Heart left ventricle (tissue), 16 donors: ENCODE measurements at regions not wholly inside any gene's neighbourhood (a gene's known extent, or its start where the extent isn't known, plus 50 kb on each side); places are given as distances from the start of the nearest gene placed in this dataset.

Experiments
- ATAC-seq, 4 donors: fragments of 200-7000 bp; cut with Tn5 transposase; one replicate each; pipeline ENCODE4 v1.9.1; 2020 to 2022; ENCODE audit warnings: moderate library complexity in 4 of 4, mild to moderate bottlenecking in 3 of 4, moderate number of reproducible peaks in 1 of 4
- DNase-seq, 5 donors: peaks; one replicate each; pipeline ENCODE4 v3.0.0-alpha.2; 2020
- H3K27ac ChIP-seq, 12 donors: fragments of 200-600 bp; sonication (generic) in 4 of 12; one replicate each; pipeline versions ENCODE4 v1.5.0 to v1.8.0; 2016 to 2022; ENCODE audit warnings: mild to moderate bottlenecking in 2 of 12
- H3K27me3 ChIP-seq, 9 donors: fragments of 200-600 bp; sonication (generic) in 2 of 9; one replicate each; pipeline versions ENCODE4 v1.5.1 to v1.8.0; 2016 to 2022; ENCODE audit warnings: mild to moderate bottlenecking in 3 of 9
- H3K36me3 ChIP-seq, 9 donors: fragments of 200-600 bp; sonication (generic) in 2 of 9; one replicate each; pipeline versions ENCODE4 v1.5.0 to v1.8.0; 2018 to 2022; ENCODE audit warnings: mild to moderate bottlenecking in 2 of 9
- H3K4me1 ChIP-seq, 12 donors: fragments of 200-600 bp; sonication (generic) in 4 of 12; one replicate each; pipeline versions ENCODE4 v1.5.0 to v1.8.0; 2016 to 2022; ENCODE audit warnings: mild to moderate bottlenecking in 3 of 12
- H3K4me3 ChIP-seq, 12 donors: fragments of 200-600 bp; sonication (generic) in 4 of 12; one replicate each; pipeline versions ENCODE4 v1.5.0 to v1.8.0; 2017 to 2022; ENCODE audit warnings: mild to moderate bottlenecking in 9 of 12, moderate library complexity in 4 of 12
- H3K9me3 ChIP-seq, 12 donors: fragments of 200-600 bp; sonication (generic) in 4 of 12; one replicate each; pipeline versions ENCODE4 v1.5.0 to v1.8.0; 2016 to 2022; ENCODE audit warnings: mild to moderate bottlenecking in 1 of 12
- POLR2A ChIP-seq, 2 donors: fragments of 450-650 bp; IDR thresholded peaks; one replicate each; pipeline ENCODE4 v1.6.1; 2017; ENCODE audit warnings: antibody characterized with exemption in 2 of 2, mild to moderate bottlenecking in 2 of 2, moderate library complexity in 2 of 2
- WGBS, 4 donors: extraction: QIAGEN DNeasy Blood & Tissue Kit in 2 of 4; methylation state at CpG; one replicate each; pipeline versions ENCODE4 v1.1.5 to v1.1.7; 2013 to 2018; 5-methylcytosine and 5-hydroxymethylcytosine counted together
- intact Hi-C, 10 donors: fragments of 100-400 bp; cut with DNase I; formaldehyde crosslinking; loops; one replicate each; pipeline versions ENCODE4 v1.11.1 to v1.14.2; 2022
- TF ChIP-seq, protein P1 (sequence below), 12 donors: fragments of 200-600 bp; sonication (generic) in 4 of 12; IDR thresholded peaks; one replicate each; pipeline versions ENCODE4 v1.5.0 to v1.8.0; 2018 to 2022; ENCODE audit warnings: antibody characterized with exemption in 12 of 12, mild to moderate bottlenecking in 5 of 12
- donor health status: ischemic (EF 13 %, LVEDD 7.1; RV severe dilation, severe dysfunction).
- donor health status: healthy with polysubstance abuse.
- donor health status: DM: no; HTN: yes; CAD: no.
- donor health status: DM: no; HTN: no; CAD: no.
- donor health status: ischemic (EF 25% LVEDD 6.9; RV normal size, moderate dysfunction).
- donor health status: ischemic (EF 25% LVEDD 5.7; RV mildly dilated, moderate dysfunction).
- donor health status: healthy.
- donor health status: DM: yes; HTN: yes; CAD: no.
- donor health status: ischemic (EF 35%, LVEDD 5.7; RV mildly dilated, moderate dysfunction).
- donor health status: nonischemic (EF 11% LVEDD 7.7; RV severe dilation, severe dysfunction).
- donor health status: DM: yes; HTN: yes; CAD: no.
- donor health status: PGD.
- donor health status: ischemic (EF 29% LVEDD 5.4; RV normal size, mild dysfunction).
- donor health status: nonischemic (EF 23%, LVEDD 6.1; RV moderate dilation, normal function).

GRCh38 chr2:209331291-209331844 is 92.5 kb upstream of the MAP2 start:
- WGBS, 4 donors = 19 to 28% (median 27%) methylated on average over 1 of the region's 1 CpG

GRCh38 chr2:209334188-209335017 is 89.4 kb upstream of the MAP2 start:
- no peaks in the 10 kb centered on the region for H3K36me3 ChIP-seq
- H3K4me1 ChIP-seq = peaks cover 0 to 6% (median 0%) of the 10 kb centered on the region in 12 donors
- no peak overlapping the region for H3K4me3 ChIP-seq
- no peaks in the 10 kb centered on the region for H3K27me3 ChIP-seq
- H3K27ac ChIP-seq = no peak overlapping the region
- intact Hi-C loops = loop anchor here (1.0 to 10.0 kb wide), 20 partner anchors 86 to 863 kb away; partner anchors contain the start of gene MAP2 (in 4 of the 10)
- DNase-seq = peak; percentile 27 to 60 (median 46)
- WGBS, 4 donors = 8 to 10% (median 8%) methylated on average over 7 of the region's 7 CpGs
- TF ChIP-seq, protein P1, sequence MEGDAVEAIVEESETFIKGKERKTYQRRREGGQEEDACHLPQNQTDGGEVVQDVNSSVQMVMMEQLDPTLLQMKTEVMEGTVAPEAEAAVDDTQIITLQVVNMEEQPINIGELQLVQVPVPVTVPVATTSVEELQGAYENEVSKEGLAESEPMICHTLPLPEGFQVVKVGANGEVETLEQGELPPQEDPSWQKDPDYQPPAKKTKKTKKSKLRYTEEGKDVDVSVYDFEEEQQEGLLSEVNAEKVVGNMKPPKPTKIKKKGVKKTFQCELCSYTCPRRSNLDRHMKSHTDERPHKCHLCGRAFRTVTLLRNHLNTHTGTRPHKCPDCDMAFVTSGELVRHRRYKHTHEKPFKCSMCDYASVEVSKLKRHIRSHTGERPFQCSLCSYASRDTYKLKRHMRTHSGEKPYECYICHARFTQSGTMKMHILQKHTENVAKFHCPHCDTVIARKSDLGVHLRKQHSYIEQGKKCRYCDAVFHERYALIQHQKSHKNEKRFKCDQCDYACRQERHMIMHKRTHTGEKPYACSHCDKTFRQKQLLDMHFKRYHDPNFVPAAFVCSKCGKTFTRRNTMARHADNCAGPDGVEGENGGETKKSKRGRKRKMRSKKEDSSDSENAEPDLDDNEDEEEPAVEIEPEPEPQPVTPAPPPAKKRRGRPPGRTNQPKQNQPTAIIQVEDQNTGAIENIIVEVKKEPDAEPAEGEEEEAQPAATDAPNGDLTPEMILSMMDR (IDR thresholded peaks at IDR 0.05) = peak; percentile 82 to 98 (median 94)
- no peak for TF ChIP-seq POLR2A (IDR thresholded peaks at IDR 0.05)
- peak in 3 of 4 donors; percentile 50 to 52 (median 51) for ATAC-seq
- no peaks in the 10 kb centered on the region for H3K9me3 ChIP-seq

More at GRCh38 chr2:209331291-209331844, 92.5 kb upstream of the MAP2 start:
- no peaks in the 10 kb centered on the region for H3K36me3 ChIP-seq
- TF ChIP-seq, protein P1 (IDR thresholded peaks at IDR 0.05) = peak in 8 of 12 donors; percentile 1 to 41 (median 24)
- TF ChIP-seq POLR2A (IDR thresholded peaks at IDR 0.05) = no peak
- no peaks in the 10 kb centered on the region for H3K27me3 ChIP-seq
- no peak overlapping the region for H3K27ac ChIP-seq
- H3K4me3 ChIP-seq = no peak overlapping the region
- H3K9me3 ChIP-seq = no peaks in the 10 kb centered on the region
- H3K4me1 ChIP-seq = peaks cover 0 to 6% (median 0%) of the 10 kb centered on the region in 12 donors
- DNase-seq (no peak), ATAC-seq (no peak)
- intact Hi-C loops = loop anchor here in 8 of 10 donors (5.0 to 10.0 kb wide), 9 partner anchors 226 to 866 kb away; no protein-coding TSS in a partner anchor

- ATAC-seq = no peak
- peaks cover 0 to 8% (median 0%) of the 10 kb centered on the region in 9 donors for H3K27me3 ChIP-seq
- no peaks in the 10 kb centered on the region for H3K4me1 ChIP-seq
- no peak for TF ChIP-seq POLR2A (IDR thresholded peaks at IDR 0.05)
- TF ChIP-seq, protein P1 (IDR thresholded peaks at IDR 0.05) = no peak
- no peaks in the 10 kb centered on the region for H3K9me3 ChIP-seq
- H3K4me3 ChIP-seq = no peak overlapping the region
- no peak for DNase-seq
- intact Hi-C loops = loop anchor here in 1 of 10 donors (2.0 kb wide), 1 partner anchor 72 kb away; no protein-coding TSS in a partner anchor
- no peaks in the 10 kb centered on the region for H3K36me3 ChIP-seq
- H3K27ac ChIP-seq = no peak overlapping the region
- 44 to 61% (median 45%) methylated on average over 2 of the region's 2 CpGs for WGBS, 4 donors
These were observed 83.3 kb upstream of the MAP2 start for GRCh38 chr2:209340522-209340921.

DNA sequence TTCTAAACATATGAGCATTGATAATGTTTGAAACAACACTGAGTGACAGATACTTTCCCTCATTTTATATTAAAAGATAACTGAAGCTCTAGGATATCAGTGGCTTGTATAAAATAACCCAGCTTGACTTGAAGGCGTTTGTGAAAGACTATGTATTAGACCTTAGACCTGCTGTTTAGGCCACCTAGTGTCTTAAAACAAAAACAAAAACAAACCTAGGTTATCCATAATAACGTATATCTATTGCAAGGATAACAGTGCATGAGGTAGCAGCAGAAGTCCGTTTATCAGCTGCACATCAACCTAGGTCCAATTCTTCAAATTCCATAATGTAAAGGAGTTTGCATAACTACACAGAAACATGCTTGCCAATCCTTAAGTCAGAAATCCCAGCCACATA is 79.5 kb upstream of the MAP2 start:
- no peak for TF ChIP-seq POLR2A (IDR thresholded peaks at IDR 0.05)
- TF ChIP-seq, protein P1 (IDR thresholded peaks at IDR 0.05) = no peak
- Histone ChIP-seq H3K4me1 (no peaks in the 10 kb centered on the region), H3K9me3 (no peaks in the 10 kb centered on the region), H3K27me3 (peaks cover 0 to 8% (median 0%) of the 10 kb centered on the region in 9 donors), H3K4me3 (no peak overlapping the region), H3K36me3 (no peaks in the 10 kb centered on the region), H3K27ac (no peak overlapping the region)
- ATAC-seq (no peak), DNase-seq (no peak)
- intact Hi-C loops = no loop called here
- 55 to 79% (median 71%) methylated on average over 3 of the region's 3 CpGs for WGBS, 4 donors
